Activated CD8-positive, alpha-beta memory T cell treated with anti-CD3 and anti-CD28 coated beads, Interleukin-2, amount 10 ng/mL, durations not matched to agents 7 days and 5 days (primary cell): ENCODE measurements at regions not wholly inside any gene's neighbourhood (a gene's known extent, or its start where the extent isn't known, plus 50 kb on each side); places are given as distances from the start of the nearest gene placed in this dataset.
A peak's percentile ranks its signal among the peaks of the same experiment; 100 is the strongest.
"Not testable (repeated sequence)": the region's sequence is repeated elsewhere in the genome, so short reads cannot be mapped to it uniquely, and the experiment has no call there.

ENCODE experiments used
- ATAC-seq: fragments of 150-1000 bp; cut with Tn5 transposase; one replicate; pipeline ENCODE4 v1.10.0; 2021; ENCODE audit warnings: moderate library complexity
- CTCF ChIA-PET: fragments of 350-600 bp; sonication (Branson Sonifier 250); formaldehyde crosslinking; loops from one replicate; lab custom pipeline; 2021; ENCODE audit warnings: antibody characterized with exemption; lab: Charles Lee
- DNase-seq: peaks from one replicate; pipeline ENCODE4 v3.0.0-alpha.2; 2020
- H3K27ac Mint-ChIP-seq: one replicate; pipeline ENCODE4 v1.8.0; 2021; ENCODE audit warnings: mild to moderate bottlenecking, mixed read lengths
- H3K27me3 Mint-ChIP-seq: one replicate; pipeline ENCODE4 v1.8.0; 2021; ENCODE audit warnings: mixed read lengths
- H3K36me3 Mint-ChIP-seq: one replicate; pipeline ENCODE4 v1.8.0; 2021; ENCODE audit warnings: mild to moderate bottlenecking, mixed read lengths
- H3K4me1 Mint-ChIP-seq: one replicate; pipeline ENCODE4 v1.8.0; 2021; ENCODE audit warnings: mixed read lengths
- H3K4me3 Mint-ChIP-seq: one replicate; pipeline ENCODE4 v1.8.0; 2021; ENCODE audit warnings: mild to moderate bottlenecking, moderate library complexity, mixed read lengths
- H3K9me3 Mint-ChIP-seq: one replicate; pipeline ENCODE4 v1.8.0; 2022; ENCODE audit warnings: low read depth, mixed read lengths

GRCh38 chr21:17708522-17709265, 96.0 kb upstream of the BTG3 start:
- no peak overlapping the region for H3K27ac Mint-ChIP-seq
- H3K9me3 Mint-ChIP-seq: peaks cover 9% of the 10 kb centered on the region
- H3K4me3 Mint-ChIP-seq: no peak overlapping the region
- CTCF ChIA-PET: interaction anchor here (0.6 to 0.8 kb wide), 2 partner anchors 9 to 20 kb away, joined by 3 to 4 read pairs; no protein-coding TSS in a partner anchor
- peaks cover 21% of the 10 kb centered on the region for H3K4me1 Mint-ChIP-seq
- H3K36me3 Mint-ChIP-seq: peaks cover 47% of the 10 kb centered on the region
- H3K27me3 Mint-ChIP-seq: peaks cover 24% of the 10 kb centered on the region
- no peak for DNase-seq
- ATAC-seq: peak; percentile 53

- Mint-ChIP-seq H3K4me1 (peaks cover 26% of the 10 kb centered on the region), H3K4me3 (no peak overlapping the region), H3K9me3 (peaks cover 19% of the 10 kb centered on the region), H3K36me3 (peaks cover 32% of the 10 kb centered on the region), H3K27me3 (no peaks in the 10 kb centered on the region), H3K27ac (no peak overlapping the region)
- CTCF ChIA-PET: interaction anchor here (0.7 to 1.9 kb wide), 3 partner anchors 10 to 224 kb away, joined by 3 to 6 read pairs (median 4); no protein-coding TSS in a partner anchor
- ATAC-seq: peak; percentile 27
- no peak for DNase-seq
Observed at GRCh38 chr21:17699524-17700189, 87.0 kb upstream of the BTG3 start.

- Mint-ChIP-seq H3K27ac (peak overlapping the region; percentile 58), H3K4me3 (no peak overlapping the region), H3K4me1 (peaks cover 38% of the 10 kb centered on the region), H3K27me3 (no peaks in the 10 kb centered on the region), H3K36me3 (peaks cover 21% of the 10 kb centered on the region), H3K9me3 (peaks cover 12% of the 10 kb centered on the region)
- ATAC-seq (peak; percentile 67), DNase-seq (peak; percentile 45)
- CTCF ChIA-PET: interaction anchor here (1.0 to 2.0 kb wide), 2 partner anchors 206 to 227 kb away, joined by 3 to 4 read pairs; no protein-coding TSS in a partner anchor
Observed at GRCh38 chr21:17697473-17697872, 84.8 kb upstream of the BTG3 start.

- H3K4me1 Mint-ChIP-seq: peaks cover 41% of the 10 kb centered on the region
- ATAC-seq, H3K27me3 Mint-ChIP-seq, DNase-seq, H3K4me3 Mint-ChIP-seq, CTCF ChIA-PET: not testable (repeated sequence)
- H3K36me3 Mint-ChIP-seq: peaks cover 20% of the 10 kb centered on the region
- H3K27ac Mint-ChIP-seq: peak overlapping the region; percentile 11
- peaks cover 11% of the 10 kb centered on the region for H3K9me3 Mint-ChIP-seq
Observed at GRCh38 chr21:17694416-17694815, 81.7 kb upstream of the BTG3 start.

- Mint-ChIP-seq H3K4me3 (no peak overlapping the region), H3K36me3 (peaks cover 18% of the 10 kb centered on the region), H3K4me1 (peaks cover 42% of the 10 kb centered on the region), H3K27ac (peak overlapping the region; percentile 11), H3K27me3 (no peaks in the 10 kb centered on the region), H3K9me3 (peaks cover 11% of the 10 kb centered on the region)
- CTCF ChIA-PET: no interaction called here
- peak; percentile 76 for ATAC-seq
- DNase-seq: peak; percentile 67
Observed at GRCh38 chr21:17693801-17694200, 81.1 kb upstream of the BTG3 start.

GRCh38 chr21:17690078-17690494, 77.4 kb upstream of the BTG3 start:
- Mint-ChIP-seq H3K36me3 (peaks cover 8% of the 10 kb centered on the region), H3K9me3 (peaks cover 7% of the 10 kb centered on the region), H3K27me3 (no peaks in the 10 kb centered on the region), H3K4me1 (peaks cover 42% of the 10 kb centered on the region), H3K4me3 (no peak overlapping the region), H3K27ac (no peak overlapping the region)
- CTCF ChIA-PET: interaction anchor here (1.2 to 2.7 kb wide), 7 partner anchors 10 to 235 kb away, joined by 3 to 14 read pairs (median 6); no protein-coding TSS in a partner anchor
- no peak for DNase-seq
- ATAC-seq: no peak

GRCh38 chr21:17688912-17689874, 76.5 kb upstream of the BTG3 start:
- ATAC-seq (peak; percentile 36), DNase-seq (peak; percentile 71)
- no peak overlapping the region for H3K4me3 Mint-ChIP-seq
- H3K4me1 Mint-ChIP-seq: peaks cover 39% of the 10 kb centered on the region
- no peaks in the 10 kb centered on the region for H3K27me3 Mint-ChIP-seq
- H3K27ac Mint-ChIP-seq: no peak overlapping the region
- H3K36me3 Mint-ChIP-seq: peaks cover 8% of the 10 kb centered on the region
- peaks cover 7% of the 10 kb centered on the region for H3K9me3 Mint-ChIP-seq
- CTCF ChIA-PET: interaction anchor here (1.0 to 2.7 kb wide), 15 partner anchors 11 to 235 kb away, joined by 3 to 14 read pairs (median 6); no protein-coding TSS in a partner anchor

GRCh38 chr21:17682924-17683323, 70.2 kb upstream of the BTG3 start:
- peaks cover 8% of the 10 kb centered on the region for H3K36me3 Mint-ChIP-seq
- H3K9me3 Mint-ChIP-seq: peaks cover 7% of the 10 kb centered on the region
- peaks cover 12% of the 10 kb centered on the region for H3K4me1 Mint-ChIP-seq
- no peaks in the 10 kb centered on the region for H3K27me3 Mint-ChIP-seq
- DNase-seq (no peak), ATAC-seq (no peak)
- no peak overlapping the region for H3K27ac Mint-ChIP-seq
- CTCF ChIA-PET: no interaction called here
- H3K4me3 Mint-ChIP-seq: no peak overlapping the region

- Mint-ChIP-seq H3K9me3 (no peaks in the 10 kb centered on the region), H3K4me1 (no peaks in the 10 kb centered on the region), H3K36me3 (no peaks in the 10 kb centered on the region), H3K27ac (no peak overlapping the region), H3K27me3 (no peaks in the 10 kb centered on the region), H3K4me3 (no peak overlapping the region)
- CTCF ChIA-PET: interaction anchor here (0.6 to 5.3 kb wide), 11 partner anchors 20 to 250 kb away, joined by 3 to 25 read pairs (median 4); no protein-coding TSS in a partner anchor
- DNase-seq: no peak
- peak; percentile 85 for ATAC-seq
Observed at GRCh38 chr21:17679002-17679600, 66.4 kb upstream of the BTG3 start.

- H3K27ac Mint-ChIP-seq, H3K4me3 Mint-ChIP-seq, H3K9me3 Mint-ChIP-seq, ATAC-seq, H3K4me1 Mint-ChIP-seq, DNase-seq, H3K27me3 Mint-ChIP-seq, H3K36me3 Mint-ChIP-seq: not testable (repeated sequence)
- CTCF ChIA-PET: interaction anchor here (0.7 to 5.3 kb wide), 2 partner anchors 9 to 227 kb away, joined by 4 to 25 read pairs; no protein-coding TSS in a partner anchor
Observed at GRCh38 chr21:17676930-17677329, 64.2 kb upstream of the BTG3 start.

GRCh38 chr21:17674106-17674505, 61.4 kb upstream of the BTG3 start:
- Mint-ChIP-seq H3K4me1 (no peaks in the 10 kb centered on the region), H3K4me3 (no peak overlapping the region), H3K36me3 (no peaks in the 10 kb centered on the region), H3K27me3 (peaks cover 13% of the 10 kb centered on the region), H3K27ac (no peak overlapping the region), H3K9me3 (no peaks in the 10 kb centered on the region)
- no peak for ATAC-seq
- DNase-seq: no peak
- CTCF ChIA-PET: interaction anchor here (3.6 kb wide), 1 partner anchor 251 kb away, joined by 17 read pairs; no protein-coding TSS in a partner anchor

- H3K4me1 Mint-ChIP-seq: no peaks in the 10 kb centered on the region
- CTCF ChIA-PET: interaction anchor here (0.8 to 3.6 kb wide), 2 partner anchors 145 to 252 kb away, joined by 3 to 17 read pairs; no protein-coding TSS in a partner anchor
Observed at GRCh38 chr21:17673261-17674020, 60.7 kb upstream of the BTG3 start.

More at GRCh38 chr21:17673261-17674020, 60.7 kb upstream of the BTG3 start:
- DNase-seq (no peak), ATAC-seq (no peak)
- Mint-ChIP-seq H3K27ac (no peak overlapping the region), H3K4me3 (no peak overlapping the region), H3K9me3 (no peaks in the 10 kb centered on the region), H3K27me3 (peaks cover 13% of the 10 kb centered on the region), H3K36me3 (no peaks in the 10 kb centered on the region)
